ENCODE measurements at regions not wholly inside any gene's neighbourhood (a gene's known extent, or its start where the extent isn't known, plus 50 kb on each side); places are given as distances from the start of the nearest gene placed in this dataset.

DNA sequence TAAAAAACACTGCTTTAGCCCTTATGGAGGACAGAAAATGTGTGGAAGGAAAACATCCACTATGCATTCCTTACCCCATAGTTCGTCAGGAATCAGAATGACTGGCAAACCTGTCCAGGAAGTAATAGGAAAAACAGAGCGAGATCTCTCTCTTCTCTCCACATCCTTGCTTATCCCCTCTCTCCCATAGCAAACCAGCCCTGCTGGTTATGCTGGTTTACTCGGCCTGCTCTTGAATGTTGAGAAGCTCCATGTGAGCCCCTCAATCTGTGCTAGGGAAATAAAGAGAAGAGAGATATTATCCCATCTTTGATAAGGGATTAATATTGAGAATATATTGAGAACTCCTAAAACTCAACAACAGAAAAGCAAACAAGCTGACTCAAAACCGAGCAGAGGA, 402.8 kb upstream of the RBFOX1 start (continued):
- TF ChIP-seq HOXA7 (CRISPR knock-in tag; IDR thresholded peaks at IDR 0.05; ENCODE audit: borderline replicate concordance) = no peak
- TF ChIP-seq ZNF544 (tag by site-specific recombination; IDR thresholded peaks at IDR 0.05) = no peak
- TF ChIP-seq ZNF140 (tag by site-specific recombination; IDR thresholded peaks at IDR 0.05) = no peak
- TF ChIP-seq, protein P1, sequence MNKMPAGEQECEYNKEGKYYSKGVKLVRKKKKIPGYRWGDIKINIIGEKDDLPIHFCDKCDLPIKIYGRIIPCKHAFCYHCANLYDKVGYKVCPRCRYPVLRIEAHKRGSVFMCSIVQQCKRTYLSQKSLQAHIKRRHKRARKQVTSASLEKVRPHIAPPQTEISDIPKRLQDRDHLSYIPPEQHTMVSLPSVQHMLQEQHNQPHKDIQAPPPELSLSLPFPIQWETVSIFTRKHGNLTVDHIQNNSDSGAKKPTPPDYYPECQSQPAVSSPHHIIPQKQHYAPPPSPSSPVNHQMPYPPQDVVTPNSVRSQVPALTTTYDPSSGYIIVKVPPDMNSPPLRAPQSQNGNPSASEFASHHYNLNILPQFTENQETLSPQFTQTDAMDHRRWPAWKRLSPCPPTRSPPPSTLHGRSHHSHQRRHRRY (tag by site-specific recombination; IDR thresholded peaks at IDR 0.05) = no peak
- TF ChIP-seq ZNF221 (tag by site-specific recombination; IDR thresholded peaks at IDR 0.05; ENCODE audit: borderline replicate concordance) = no peak
- no peak for TF ChIP-seq GLI2 (tag by site-specific recombination; IDR thresholded peaks at IDR 0.05; ENCODE audit: borderline replicate concordance, low read depth)
- TF ChIP-seq ZNF121 (tag by site-specific recombination; IDR thresholded peaks at IDR 0.05) = no peak
- no peak for TF ChIP-seq ZNF610 (tag by site-specific recombination; IDR thresholded peaks at IDR 0.05; ENCODE audit: borderline replicate concordance)
- TF ChIP-seq, protein P2, sequence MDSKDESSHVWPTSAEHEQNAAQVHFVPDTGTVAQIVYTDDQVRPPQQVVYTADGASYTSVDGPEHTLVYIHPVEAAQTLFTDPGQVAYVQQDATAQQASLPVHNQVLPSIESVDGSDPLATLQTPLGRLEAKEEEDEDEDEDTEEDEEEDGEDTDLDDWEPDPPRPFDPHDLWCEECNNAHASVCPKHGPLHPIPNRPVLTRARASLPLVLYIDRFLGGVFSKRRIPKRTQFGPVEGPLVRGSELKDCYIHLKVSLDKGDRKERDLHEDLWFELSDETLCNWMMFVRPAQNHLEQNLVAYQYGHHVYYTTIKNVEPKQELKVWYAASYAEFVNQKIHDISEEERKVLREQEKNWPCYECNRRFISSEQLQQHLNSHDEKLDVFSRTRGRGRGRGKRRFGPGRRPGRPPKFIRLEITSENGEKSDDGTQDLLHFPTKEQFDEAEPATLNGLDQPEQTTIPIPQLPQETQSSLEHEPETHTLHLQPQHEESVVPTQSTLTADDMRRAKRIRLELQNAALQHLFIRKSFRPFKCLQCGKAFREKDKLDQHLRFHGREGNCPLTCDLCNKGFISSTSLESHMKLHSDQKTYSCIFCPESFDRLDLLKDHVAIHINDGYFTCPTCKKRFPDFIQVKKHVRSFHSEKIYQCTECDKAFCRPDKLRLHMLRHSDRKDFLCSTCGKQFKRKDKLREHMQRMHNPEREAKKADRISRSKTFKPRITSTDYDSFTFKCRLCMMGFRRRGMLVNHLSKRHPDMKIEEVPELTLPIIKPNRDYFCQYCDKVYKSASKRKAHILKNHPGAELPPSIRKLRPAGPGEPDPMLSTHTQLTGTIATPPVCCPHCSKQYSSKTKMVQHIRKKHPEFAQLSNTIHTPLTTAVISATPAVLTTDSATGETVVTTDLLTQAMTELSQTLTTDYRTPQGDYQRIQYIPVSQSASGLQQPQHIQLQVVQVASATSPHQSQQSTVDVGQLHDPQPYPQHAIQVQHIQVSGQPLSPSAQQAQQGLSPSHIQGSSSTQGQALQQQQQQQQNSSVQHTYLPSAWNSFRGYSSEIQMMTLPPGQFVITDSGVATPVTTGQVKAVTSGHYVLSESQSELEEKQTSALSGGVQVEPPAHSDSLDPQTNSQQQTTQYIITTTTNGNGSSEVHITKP (tag by site-specific recombination; IDR thresholded peaks at IDR 0.05) = no peak
- no peak for TF ChIP-seq ZNF426 (tag by site-specific recombination; IDR thresholded peaks at IDR 0.05)

DNA sequence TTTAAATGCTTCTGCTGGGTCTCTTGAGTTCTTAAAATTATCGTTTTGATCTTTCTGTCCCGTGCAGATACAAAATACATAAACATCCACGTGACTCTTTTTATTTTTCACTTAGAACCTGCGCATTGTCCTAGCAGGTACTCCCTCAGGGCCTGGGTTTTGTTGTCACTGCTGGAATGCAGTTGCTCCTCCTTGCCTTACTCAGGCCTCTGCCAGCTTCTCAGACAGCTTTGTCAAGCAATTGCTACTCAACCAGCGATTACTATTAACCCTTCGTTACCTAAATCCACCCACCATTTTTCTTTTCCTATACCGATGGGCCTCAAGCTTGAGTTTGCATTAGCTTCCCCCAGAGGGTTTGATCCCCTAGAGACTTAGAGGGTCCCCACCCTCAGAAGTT, 405.9 kb upstream of the RBFOX1 start:
- Histone ChIP-seq H3K36me3 (ENCODE audit: control insufficient read depth in 2 of 2, insufficient read depth in 1 of 2, low read length in 2 of 2) (no peaks in the 10 kb centered on the region), H3K9me3 (ENCODE audit: control insufficient read depth, insufficient read depth, low read depth, low read length) (no peaks in the 10 kb centered on the region), H3K4me1 (ENCODE audit: control insufficient read depth, insufficient read depth, low read length) (no peaks in the 10 kb centered on the region), H3K27ac (ENCODE audit: extremely low read depth, low read depth, low read length) (no peak overlapping the region), H3K4me3 (ENCODE audit: low read depth, low read length) (no peak overlapping the region)
- POLR2A ChIA-PET = no interaction called here
- CTCF ChIA-PET = no interaction called here
- TF ChIP-seq ZNF558 (tag by site-specific recombination; IDR thresholded peaks at IDR 0.05) (no peak), ZNF214 (tag by site-specific recombination; IDR thresholded peaks at IDR 0.05; ENCODE audit: borderline replicate concordance) (no peak), ZBTB8A (tag by site-specific recombination; IDR thresholded peaks at IDR 0.05) (no peak), ZNF585B (tag by site-specific recombination; IDR thresholded peaks at IDR 0.05) (no peak), ZFP41 (tag by site-specific recombination; IDR thresholded peaks at IDR 0.05; ENCODE audit: borderline replicate concordance) (no peak), ZNF571 (tag by site-specific recombination; IDR thresholded peaks at IDR 0.05) (no peak), ZNF623 (tag by site-specific recombination; IDR thresholded peaks at IDR 0.05) (no peak), ZNF785 (tag by site-specific recombination; IDR thresholded peaks at IDR 0.05) (no peak), ZNF311 (tag by site-specific recombination; IDR thresholded peaks at IDR 0.05; ENCODE audit: borderline replicate concordance) (no peak), ZBTB17 (tag by site-specific recombination; IDR thresholded peaks at IDR 0.05) (no peak), MZF1 (tag by site-specific recombination; IDR thresholded peaks at IDR 0.05; ENCODE audit: borderline replicate concordance) (no peak), ZNF174 (tag by site-specific recombination; IDR thresholded peaks at IDR 0.05) (no peak)
- TF ChIP-seq, protein P3, sequence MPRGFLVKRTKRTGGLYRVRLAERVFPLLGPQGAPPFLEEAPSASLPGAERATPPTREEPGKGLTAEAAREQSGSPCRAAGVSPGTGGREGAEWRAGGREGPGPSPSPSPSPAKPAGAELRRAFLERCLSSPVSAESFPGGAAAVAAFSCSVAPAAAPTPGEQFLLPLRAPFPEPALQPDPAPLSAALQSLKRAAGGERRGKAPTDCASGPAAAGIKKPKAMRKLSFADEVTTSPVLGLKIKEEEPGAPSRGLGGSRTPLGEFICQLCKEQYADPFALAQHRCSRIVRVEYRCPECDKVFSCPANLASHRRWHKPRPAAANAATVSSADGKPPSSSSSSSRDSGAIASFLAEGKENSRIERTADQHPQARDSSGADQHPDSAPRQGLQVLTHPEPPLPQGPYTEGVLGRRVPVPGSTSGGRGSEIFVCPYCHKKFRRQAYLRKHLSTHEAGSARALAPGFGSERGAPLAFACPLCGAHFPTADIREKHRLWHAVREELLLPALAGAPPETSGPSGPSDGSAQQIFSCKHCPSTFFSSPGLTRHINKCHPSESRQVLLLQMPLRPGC (tag by site-specific recombination; IDR thresholded peaks at IDR 0.05) = no peak
- TF ChIP-seq, protein P1 (tag by site-specific recombination; IDR thresholded peaks at IDR 0.05) = no peak
- TF ChIP-seq, protein P4, sequence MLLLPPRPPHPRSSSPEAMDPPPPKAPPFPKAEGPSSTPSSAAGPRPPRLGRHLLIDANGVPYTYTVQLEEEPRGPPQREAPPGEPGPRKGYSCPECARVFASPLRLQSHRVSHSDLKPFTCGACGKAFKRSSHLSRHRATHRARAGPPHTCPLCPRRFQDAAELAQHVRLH (tag by site-specific recombination; IDR thresholded peaks at IDR 0.05) = no peak
- TF ChIP-seq, protein P5, sequence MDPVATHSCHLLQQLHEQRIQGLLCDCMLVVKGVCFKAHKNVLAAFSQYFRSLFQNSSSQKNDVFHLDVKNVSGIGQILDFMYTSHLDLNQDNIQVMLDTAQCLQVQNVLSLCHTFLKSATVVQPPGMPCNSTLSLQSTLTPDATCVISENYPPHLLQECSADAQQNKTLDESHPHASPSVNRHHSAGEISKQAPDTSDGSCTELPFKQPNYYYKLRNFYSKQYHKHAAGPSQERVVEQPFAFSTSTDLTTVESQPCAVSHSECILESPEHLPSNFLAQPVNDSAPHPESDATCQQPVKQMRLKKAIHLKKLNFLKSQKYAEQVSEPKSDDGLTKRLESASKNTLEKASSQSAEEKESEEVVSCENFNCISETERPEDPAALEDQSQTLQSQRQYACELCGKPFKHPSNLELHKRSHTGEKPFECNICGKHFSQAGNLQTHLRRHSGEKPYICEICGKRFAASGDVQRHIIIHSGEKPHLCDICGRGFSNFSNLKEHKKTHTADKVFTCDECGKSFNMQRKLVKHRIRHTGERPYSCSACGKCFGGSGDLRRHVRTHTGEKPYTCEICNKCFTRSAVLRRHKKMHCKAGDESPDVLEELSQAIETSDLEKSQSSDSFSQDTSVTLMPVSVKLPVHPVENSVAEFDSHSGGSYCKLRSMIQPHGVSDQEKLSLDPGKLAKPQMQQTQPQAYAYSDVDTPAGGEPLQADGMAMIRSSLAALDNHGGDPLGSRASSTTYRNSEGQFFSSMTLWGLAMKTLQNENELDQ (tag by site-specific recombination; IDR thresholded peaks at IDR 0.05; ENCODE audit: low read depth) = no peak

All from HEK293 (cell line).